A673 (cell line): ENCODE measurements at regions not wholly inside any gene's neighbourhood (a gene's known extent, or its start where the extent isn't known, plus 50 kb on each side); places are given as distances from the start of the nearest gene placed in this dataset.

Source experiments
- BruUV-seq: library from RNA; stranded (reverse); fragments of 400-500 nt; replicated peaks from 2 replicates; lab custom pipeline; 2021; lab: Mats Ljungman, UMichigan
- CTCF ChIA-PET: fragments of 300-600 bp; sonication (Branson Sonifier 250); formaldehyde crosslinking; loops from one replicate; lab custom pipeline; 2022; ENCODE audit warnings: antibody characterized with exemption; lab: Charles Lee
- POLR2A ChIA-PET: fragments of 300-600 bp; sonication (Branson Sonifier 250); formaldehyde crosslinking; loops from one replicate; lab custom pipeline; 2022; ENCODE audit warnings: antibody characterized with exemption; ENCODE audit not compliant: low non-redundant PET; lab: Charles Lee
- DNase-seq: peaks from one replicate; pipeline ENCODE4 v3.0.0-alpha.2; 2015; ENCODE audit warnings: low spot score
- H3K27ac ChIP-seq: fragments of 200-600 bp; sonication (generic); 2 replicates; pipeline ENCODE4 v1.5.1; 2016; ENCODE audit warnings: mixed run types, low read depth, mild to moderate bottlenecking, mixed read lengths, antibody characterized with exemption, low read length; ENCODE audit not compliant: poor library complexity, severe bottlenecking
- H3K27me3 ChIP-seq: fragments of 200-600 bp; sonication (generic); replicated peaks from 2 replicates; pipeline ENCODE4 v1.6.1; 2017; ENCODE audit warnings: mixed run types, low read depth, mild to moderate bottlenecking, mixed read lengths, antibody characterized with exemption, low read length; ENCODE audit not compliant: insufficient read depth, poor library complexity
- H3K36me3 ChIP-seq: fragments of 200-600 bp; sonication (generic); 2 replicates; pipeline ENCODE4 v1.6.1; 2016; ENCODE audit warnings: mixed run types, mild to moderate bottlenecking, mixed read lengths, antibody characterized with exemption, low read length; ENCODE audit not compliant: insufficient read depth, poor library complexity, severe bottlenecking
- H3K4me1 ChIP-seq: fragments of 200-600 bp; sonication (generic); 2 replicates; pipeline ENCODE4 v1.6.1; 2017; ENCODE audit warnings: mixed run types, mild to moderate bottlenecking, mixed read lengths, antibody characterized with exemption, low read length; ENCODE audit not compliant: insufficient read depth, poor library complexity, severe bottlenecking
- H3K4me3 ChIP-seq: fragments of 200-600 bp; sonication (generic); 2 replicates; pipeline ENCODE4 v1.5.1; 2016; ENCODE audit warnings: low read depth, mixed run types, mild to moderate bottlenecking, mixed read lengths, low read length; ENCODE audit not compliant: poor library complexity, severe bottlenecking
- H3K9me3 ChIP-seq: fragments of 200-600 bp; sonication (generic); 2 replicates; pipeline ENCODE4 v1.6.1; 2016; ENCODE audit warnings: mixed run types, low read depth, mild to moderate bottlenecking, mixed read lengths, antibody characterized with exemption, low read length; ENCODE audit not compliant: poor library complexity, severe bottlenecking
- EZH2 ChIP-seq: fragments of 200-600 bp; sonication (generic); IDR thresholded peaks from 2 replicates; pipeline ENCODE4 v1.6.1; 2017; ENCODE audit warnings: borderline replicate concordance, low read depth, mild to moderate bottlenecking, mixed read lengths, antibody characterized with exemption, low read length; ENCODE audit not compliant: poor library complexity, severe bottlenecking
- intact Hi-C: fragments of 100-400 bp; cut with micrococcal nuclease; formaldehyde crosslinking; loops from one replicate; pipeline ENCODE4 v1.10.0; 2022; ENCODE audit not compliant: unreplicated experiment
- TF ChIP-seq, protein P1 (sequence below): fragments of 300-800, 200-600 bp; sonication (generic); conservative IDR thresholded peaks from 2 replicates; pipeline ENCODE4 v1.5.1; 2017; ENCODE audit warnings: low read depth, mild to moderate bottlenecking, antibody characterized with exemption, low read length, moderate library complexity, mixed read lengths

DNA sequence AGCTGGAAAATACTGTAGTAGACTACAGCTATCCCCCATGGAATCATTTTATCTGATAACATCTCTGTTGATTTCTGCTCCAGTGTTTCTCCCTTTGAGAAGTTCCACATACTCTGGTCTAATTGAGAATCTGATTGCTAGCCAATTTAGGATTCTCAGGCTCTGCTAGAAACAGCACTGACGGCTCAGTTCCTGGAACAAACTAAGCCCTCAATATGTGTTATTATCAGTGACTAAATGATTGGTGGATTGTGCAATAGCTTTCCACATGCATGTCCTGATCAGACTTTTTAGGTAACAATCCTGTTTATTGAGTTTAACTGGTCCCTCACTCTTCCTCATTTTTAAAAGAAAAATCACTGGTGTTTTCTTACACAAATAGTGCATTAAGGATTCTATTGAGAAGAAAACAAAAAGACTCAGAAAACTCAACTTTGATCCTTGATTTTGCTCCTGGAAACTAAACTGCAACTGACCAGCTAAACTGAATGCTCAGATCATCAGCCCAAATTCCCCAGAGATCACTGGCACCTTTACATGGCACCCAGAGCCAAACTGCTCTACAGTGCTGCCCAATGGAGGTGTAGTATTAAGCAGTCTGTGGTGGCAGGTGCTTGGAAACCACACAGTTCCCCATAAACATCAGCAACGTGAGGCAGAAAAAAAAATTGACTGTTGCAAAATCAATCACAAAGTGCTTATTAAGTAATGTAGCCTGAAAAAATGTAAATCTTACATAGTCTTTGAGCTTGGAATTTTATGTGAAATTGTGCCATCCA is 423.7 kb downstream of the TOX3 start:
- Histone ChIP-seq H3K4me1 (no peaks in the 10 kb centered on the region), H3K36me3 (no peaks in the 10 kb centered on the region), H3K27ac (no peak overlapping the region), H3K9me3 (peaks cover 15% of the 10 kb centered on the region), H3K27me3 (peaks cover under 1% of the 10 kb centered on the region), H3K4me3 (no peak overlapping the region)
- POLR2A ChIA-PET = interaction anchor here (0.6 kb wide), 1 partner anchor 21 kb away, joined by 3 read pairs; no protein-coding TSS in a partner anchor
- CTCF ChIA-PET = no interaction called here
- TF ChIP-seq, protein P1, sequence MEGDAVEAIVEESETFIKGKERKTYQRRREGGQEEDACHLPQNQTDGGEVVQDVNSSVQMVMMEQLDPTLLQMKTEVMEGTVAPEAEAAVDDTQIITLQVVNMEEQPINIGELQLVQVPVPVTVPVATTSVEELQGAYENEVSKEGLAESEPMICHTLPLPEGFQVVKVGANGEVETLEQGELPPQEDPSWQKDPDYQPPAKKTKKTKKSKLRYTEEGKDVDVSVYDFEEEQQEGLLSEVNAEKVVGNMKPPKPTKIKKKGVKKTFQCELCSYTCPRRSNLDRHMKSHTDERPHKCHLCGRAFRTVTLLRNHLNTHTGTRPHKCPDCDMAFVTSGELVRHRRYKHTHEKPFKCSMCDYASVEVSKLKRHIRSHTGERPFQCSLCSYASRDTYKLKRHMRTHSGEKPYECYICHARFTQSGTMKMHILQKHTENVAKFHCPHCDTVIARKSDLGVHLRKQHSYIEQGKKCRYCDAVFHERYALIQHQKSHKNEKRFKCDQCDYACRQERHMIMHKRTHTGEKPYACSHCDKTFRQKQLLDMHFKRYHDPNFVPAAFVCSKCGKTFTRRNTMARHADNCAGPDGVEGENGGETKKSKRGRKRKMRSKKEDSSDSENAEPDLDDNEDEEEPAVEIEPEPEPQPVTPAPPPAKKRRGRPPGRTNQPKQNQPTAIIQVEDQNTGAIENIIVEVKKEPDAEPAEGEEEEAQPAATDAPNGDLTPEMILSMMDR = no peak
- no peak for TF ChIP-seq EZH2
- BruUV-seq = no TSS peak
- peak; percentile 18 for DNase-seq
- intact Hi-C loops = no loop called here

DNA sequence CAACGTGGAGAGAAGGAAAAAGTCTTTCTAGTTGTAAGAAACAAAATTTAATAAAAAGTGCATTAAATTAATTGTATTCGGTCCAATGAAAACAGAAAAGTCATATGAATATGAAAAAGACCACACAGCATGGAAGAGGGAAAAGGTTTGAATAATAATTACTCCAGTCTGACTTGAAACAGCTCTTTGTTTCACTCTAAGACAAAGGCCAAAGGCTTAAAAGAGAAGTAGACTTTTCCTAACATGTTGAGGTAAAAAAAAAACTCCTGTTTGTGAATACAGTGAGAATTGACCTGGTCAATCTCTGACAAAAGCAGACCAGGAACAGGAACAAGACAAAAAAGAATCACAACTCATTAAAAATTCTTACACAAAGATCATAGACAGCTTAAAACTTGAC is 429.8 kb downstream of the TOX3 start:
- CTCF ChIA-PET = no interaction called here
- TF ChIP-seq EZH2 = no peak
- TF ChIP-seq, protein P1 = no peak
- peaks cover 15% of the 10 kb centered on the region for H3K9me3 ChIP-seq
- no peaks in the 10 kb centered on the region for H3K36me3 ChIP-seq
- BruUV-seq = no TSS peak
- POLR2A ChIA-PET = no interaction called here
- no peak overlapping the region for H3K27ac ChIP-seq
- no peaks in the 10 kb centered on the region for H3K4me1 ChIP-seq
- intact Hi-C loops = no loop called here
- no peak overlapping the region for H3K4me3 ChIP-seq
- no peak for DNase-seq
- no peaks in the 10 kb centered on the region for H3K27me3 ChIP-seq

DNA sequence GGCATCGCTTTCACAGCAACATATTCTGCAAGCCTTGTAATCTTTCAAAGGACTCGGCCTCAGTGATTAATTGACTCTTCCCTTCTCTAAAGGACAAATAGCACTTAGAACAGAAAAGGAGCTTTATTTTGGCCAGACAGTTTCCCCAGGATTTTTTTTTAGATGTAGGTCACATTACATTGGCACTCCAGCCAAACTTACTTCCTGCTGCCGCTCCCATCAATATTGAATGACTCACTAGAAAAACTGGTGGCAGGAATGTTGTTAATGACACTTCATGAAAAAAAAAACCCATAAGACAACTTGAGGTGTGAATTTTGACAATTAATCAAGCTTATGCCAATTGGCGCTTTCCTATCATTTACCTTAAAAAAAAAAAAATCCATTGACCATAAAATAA is 432.6 kb downstream of the TOX3 start:
- POLR2A ChIA-PET = no interaction called here
- Histone ChIP-seq H3K27me3 (no peaks in the 10 kb centered on the region), H3K4me3 (no peak overlapping the region), H3K4me1 (no peaks in the 10 kb centered on the region), H3K27ac (no peak overlapping the region), H3K36me3 (no peaks in the 10 kb centered on the region), H3K9me3 (peaks cover 7% of the 10 kb centered on the region)
- intact Hi-C loops = no loop called here
- TF ChIP-seq, protein P1 = no peak
- no peak for TF ChIP-seq EZH2
- BruUV-seq = no TSS peak
- CTCF ChIA-PET = interaction anchor here (0.7 kb wide), 1 partner anchor 699 kb away, joined by 3 read pairs; no protein-coding TSS in a partner anchor
- peak; percentile 41 for DNase-seq
